Neural cell (in vitro differentiated cells): ENCODE measurements at regions not wholly inside any gene's neighbourhood (a gene's known extent, or its start where the extent isn't known, plus 50 kb on each side); places are given as distances from the start of the nearest gene placed in this dataset.

Experiments
- H2AFZ ChIP-seq: fragments of 200-600, 300-800 bp; sonication (generic), shearing (Covaris generic); 2 replicates; pipeline ENCODE4 v1.6.0; 2014; ENCODE audit warnings: low read depth, mild to moderate bottlenecking, antibody characterized with exemption, low read length, moderate library complexity
- H3F3A ChIP-seq: fragments of 200-600 bp; shearing (Covaris generic); 2 replicates; pipeline ENCODE4 v1.6.1; 2016; ENCODE audit warnings: mild to moderate bottlenecking, moderate library complexity, mixed read lengths, antibody characterized with exemption, low read length; ENCODE audit not compliant: insufficient read depth, poor library complexity, severe bottlenecking
- H3K27ac ChIP-seq: fragments of 200-600, 300-800 bp; sonication (generic), shearing (Covaris generic); 2 replicates; pipeline ENCODE4 v1.5.1; 2014; ENCODE audit warnings: mild to moderate bottlenecking, low read length, moderate library complexity
- H3K27me3 ChIP-seq: fragments of 300-800, 200-600 bp; sonication (generic), shearing (Covaris generic); 2 replicates; pipeline ENCODE4 v1.6.0; 2014; ENCODE audit warnings: mild to moderate bottlenecking, low read depth, low read length, moderate library complexity; ENCODE audit not compliant: insufficient read depth
- H3K36me3 ChIP-seq: fragments of 300-800, 200-600 bp; sonication (generic), shearing (Covaris generic); 2 replicates; pipeline ENCODE4 v1.5.1; 2014; ENCODE audit warnings: mild to moderate bottlenecking, antibody characterized with exemption, low read length, moderate library complexity; ENCODE audit not compliant: insufficient read depth
- H3K4me2 ChIP-seq: fragments of 300-800, 200-600 bp; sonication (generic), shearing (Covaris generic); 2 replicates; pipeline ENCODE4 v1.6.0; 2014; ENCODE audit warnings: mild to moderate bottlenecking, low read length
- H3K4me3 ChIP-seq: fragments of 300-800, 200-600 bp; sonication (generic), shearing (Covaris generic); 2 replicates; pipeline ENCODE4 v1.5.1; 2014; ENCODE audit warnings: mild to moderate bottlenecking, low read length, moderate library complexity
- H3K79me2 ChIP-seq: fragments of 200-600 bp; shearing (Covaris generic); replicated peaks from 2 replicates; pipeline ENCODE4 v1.6.0; 2014; ENCODE audit warnings: mild to moderate bottlenecking, low read length, moderate library complexity; ENCODE audit not compliant: insufficient read depth
- H3K9ac ChIP-seq: fragments of 300-800, 200-600 bp; sonication (generic), shearing (Covaris generic); 2 replicates; pipeline ENCODE4 v1.6.1; 2016; ENCODE audit warnings: mild to moderate bottlenecking, low read length, mixed read lengths
- H3K9me2 ChIP-seq: fragments of 200-600 bp; shearing (Covaris generic); 2 replicates; pipeline ENCODE4 v1.6.1; 2016; ENCODE audit warnings: mild to moderate bottlenecking, low read length, mixed read lengths; ENCODE audit not compliant: insufficient read depth
- H3K9me3 ChIP-seq: fragments of 200-600, 300-800 bp; sonication (generic), shearing (Covaris generic); 2 replicates; pipeline ENCODE4 v1.6.1; 2016; ENCODE audit warnings: mild to moderate bottlenecking, mixed run types, low read length, moderate library complexity, mixed read lengths
- H4K20me1 ChIP-seq: fragments of 200-600 bp; shearing (Covaris generic); 2 replicates; pipeline ENCODE4 v1.6.1; 2016; ENCODE audit warnings: mild to moderate bottlenecking, mixed run types; ENCODE audit not compliant: insufficient read depth
- EP300 ChIP-seq: fragments of 450-650 bp; conservative IDR thresholded peaks from 2 replicates; pipeline ENCODE4 v1.6.1; 2014; ENCODE audit warnings: antibody characterized with exemption, mild to moderate bottlenecking, moderate library complexity; ENCODE audit not compliant: poor library complexity, severe bottlenecking
- EZH2 ChIP-seq: fragments of 200-600, 300-800 bp; shearing (Covaris generic), sonication (generic); IDR thresholded peaks from 2 replicates; pipeline ENCODE4 v1.6.1; 2014; ENCODE audit warnings: antibody characterized with exemption, low read length, borderline replicate concordance, mild to moderate bottlenecking; ENCODE audit not compliant: insufficient read depth, poor library complexity, severe bottlenecking
- MXI1 ChIP-seq: fragments of 450-650 bp; conservative IDR thresholded peaks from 2 replicates; pipeline ENCODE4 v1.6.1; 2014; ENCODE audit warnings: antibody characterized with exemption, mild to moderate bottlenecking; ENCODE audit not compliant: poor library complexity, severe bottlenecking
- POLR2AphosphoS5 ChIP-seq: IDR thresholded peaks from 2 replicates; pipeline ENCODE4 v1.6.1; 2012
- RAD21 ChIP-seq: fragments of 450-650 bp; conservative IDR thresholded peaks from 2 replicates; pipeline ENCODE4 v1.6.1; 2014; ENCODE audit warnings: antibody characterized with exemption, mild to moderate bottlenecking, moderate library complexity
- SMC3 ChIP-seq: fragments of 450-650 bp; conservative IDR thresholded peaks from 2 replicates; pipeline ENCODE4 v1.6.1; 2014; ENCODE audit warnings: antibody characterized with exemption, mild to moderate bottlenecking, moderate library complexity; ENCODE audit not compliant: poor library complexity
- TAF1 ChIP-seq: IDR thresholded peaks from 2 replicates; pipeline ENCODE4 v1.6.1; 2012; ENCODE audit warnings: low read depth
- TF ChIP-seq, protein P1 (sequence below): fragments of 450-650 bp; IDR thresholded peaks from 2 replicates; pipeline ENCODE4 v1.5.1; 2014; ENCODE audit warnings: antibody characterized with exemption, mild to moderate bottlenecking, moderate library complexity; ENCODE audit not compliant: poor library complexity, severe bottlenecking
- TF ChIP-seq, protein P2 (sequence below): IDR thresholded peaks from 2 replicates; pipeline ENCODE4 v1.6.1; 2012; ENCODE audit warnings: borderline replicate concordance

DNA sequence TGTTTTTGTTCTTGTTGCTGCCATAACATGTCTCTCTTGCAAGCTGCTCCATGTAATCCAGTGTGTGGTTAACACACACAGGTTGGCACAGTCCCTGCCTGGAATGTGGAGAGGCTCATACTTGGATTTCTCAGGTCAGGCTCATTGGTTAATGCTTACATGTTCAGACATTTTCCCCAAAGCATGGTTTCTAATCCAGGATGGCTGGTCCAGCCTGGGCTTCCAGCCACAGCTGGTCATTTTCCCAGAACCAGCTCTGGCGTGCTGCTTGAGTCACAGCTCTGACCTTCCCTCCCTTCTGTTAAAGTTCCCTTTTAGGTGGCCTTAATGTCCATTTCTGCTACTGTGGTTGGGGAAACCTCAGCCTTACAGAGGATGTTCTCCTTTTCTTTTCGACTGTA, 294.3 kb downstream of the TAF11L14 start:
- Histone ChIP-seq H3K27ac (peak overlapping the region; percentile 60), H2AFZ (no peak overlapping the region), H3K4me2 (no peak overlapping the region), H3F3A (peaks cover 3% of the 10 kb centered on the region), H4K20me1 (no peaks in the 10 kb centered on the region), H3K36me3 (peaks cover 4% of the 10 kb centered on the region), H3K9ac (no peak overlapping the region), H3K4me3 (no peak overlapping the region), H3K79me2 (no peaks in the 10 kb centered on the region), H3K27me3 (no peaks in the 10 kb centered on the region), H3K9me3 (no peaks in the 10 kb centered on the region), H3K9me2 (no peaks in the 10 kb centered on the region)
- TF ChIP-seq RAD21: no peak
- peak; percentile 4 for TF ChIP-seq POLR2AphosphoS5

DNA sequence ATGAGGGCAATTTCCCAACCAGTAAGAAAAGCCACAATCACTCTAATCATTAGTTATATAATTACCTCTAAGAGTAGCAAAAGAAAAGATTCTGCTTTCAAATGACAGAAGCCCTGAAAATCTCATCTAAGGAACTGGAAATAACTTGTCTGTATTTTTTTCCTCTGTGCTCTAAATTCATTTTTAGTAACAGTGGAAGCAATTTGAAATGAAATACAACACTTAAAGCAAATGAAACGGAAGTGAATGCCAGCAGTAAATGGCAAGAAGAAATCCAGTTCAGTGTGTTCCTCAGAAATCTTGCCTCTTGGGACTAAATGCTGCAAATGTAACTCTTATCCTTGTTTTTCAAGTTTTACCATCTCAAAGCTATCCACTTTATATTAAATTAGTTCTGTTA, 294.9 kb downstream of the TAF11L14 start:
- H4K20me1 ChIP-seq: no peaks in the 10 kb centered on the region
- no peaks in the 10 kb centered on the region for H3K27me3 ChIP-seq
- TF ChIP-seq, protein P1, sequence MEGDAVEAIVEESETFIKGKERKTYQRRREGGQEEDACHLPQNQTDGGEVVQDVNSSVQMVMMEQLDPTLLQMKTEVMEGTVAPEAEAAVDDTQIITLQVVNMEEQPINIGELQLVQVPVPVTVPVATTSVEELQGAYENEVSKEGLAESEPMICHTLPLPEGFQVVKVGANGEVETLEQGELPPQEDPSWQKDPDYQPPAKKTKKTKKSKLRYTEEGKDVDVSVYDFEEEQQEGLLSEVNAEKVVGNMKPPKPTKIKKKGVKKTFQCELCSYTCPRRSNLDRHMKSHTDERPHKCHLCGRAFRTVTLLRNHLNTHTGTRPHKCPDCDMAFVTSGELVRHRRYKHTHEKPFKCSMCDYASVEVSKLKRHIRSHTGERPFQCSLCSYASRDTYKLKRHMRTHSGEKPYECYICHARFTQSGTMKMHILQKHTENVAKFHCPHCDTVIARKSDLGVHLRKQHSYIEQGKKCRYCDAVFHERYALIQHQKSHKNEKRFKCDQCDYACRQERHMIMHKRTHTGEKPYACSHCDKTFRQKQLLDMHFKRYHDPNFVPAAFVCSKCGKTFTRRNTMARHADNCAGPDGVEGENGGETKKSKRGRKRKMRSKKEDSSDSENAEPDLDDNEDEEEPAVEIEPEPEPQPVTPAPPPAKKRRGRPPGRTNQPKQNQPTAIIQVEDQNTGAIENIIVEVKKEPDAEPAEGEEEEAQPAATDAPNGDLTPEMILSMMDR: no peak
- TF ChIP-seq RAD21: no peak
- no peak for TF ChIP-seq MXI1
- TF ChIP-seq TAF1: no peak
- TF ChIP-seq POLR2AphosphoS5: no peak
- no peak for TF ChIP-seq EP300
- no peaks in the 10 kb centered on the region for H3K79me2 ChIP-seq
- peak overlapping the region; percentile 5 for H3K4me2 ChIP-seq
- H3K9me3 ChIP-seq: no peaks in the 10 kb centered on the region
- H3K36me3 ChIP-seq: peaks cover 4% of the 10 kb centered on the region
- no peak overlapping the region for H3K9ac ChIP-seq
- peaks cover 3% of the 10 kb centered on the region for H3F3A ChIP-seq
- no peak overlapping the region for H3K4me3 ChIP-seq
- peak overlapping the region; percentile 60 for H3K27ac ChIP-seq
- no peak overlapping the region for H2AFZ ChIP-seq
- H3K9me2 ChIP-seq: no peaks in the 10 kb centered on the region

DNA sequence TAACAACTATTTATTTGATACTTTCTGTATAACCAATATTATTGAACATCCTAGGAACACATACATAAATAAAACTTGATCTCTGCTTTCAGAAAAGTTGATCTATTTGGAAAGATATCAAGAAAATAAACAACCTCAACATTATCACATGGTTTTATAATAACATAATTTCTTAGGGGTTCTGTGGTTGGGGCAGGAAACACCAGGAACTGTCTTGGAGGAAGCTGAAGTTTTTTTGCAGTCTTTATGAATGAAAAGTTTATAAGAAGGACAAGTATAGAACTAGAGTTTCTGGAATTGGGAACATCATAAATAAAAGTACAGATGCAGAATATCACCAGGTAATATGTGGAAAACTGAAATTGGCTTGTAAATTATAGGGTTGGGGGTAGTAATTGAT, 296.1 kb downstream of the TAF11L14 start:
- peaks cover 3% of the 10 kb centered on the region for H3F3A ChIP-seq
- no peak overlapping the region for H3K27ac ChIP-seq
- no peak overlapping the region for H3K9ac ChIP-seq
- H3K4me3 ChIP-seq: no peak overlapping the region
- no peak overlapping the region for H3K4me2 ChIP-seq
- H4K20me1 ChIP-seq: no peaks in the 10 kb centered on the region
- H3K9me2 ChIP-seq: no peaks in the 10 kb centered on the region
- peaks cover 4% of the 10 kb centered on the region for H3K36me3 ChIP-seq
- no peaks in the 10 kb centered on the region for H3K9me3 ChIP-seq
- no peaks in the 10 kb centered on the region for H3K79me2 ChIP-seq
- TF ChIP-seq POLR2AphosphoS5: no peak
- TF ChIP-seq EZH2: no peak
- TF ChIP-seq MXI1: no peak
- TF ChIP-seq, protein P2, sequence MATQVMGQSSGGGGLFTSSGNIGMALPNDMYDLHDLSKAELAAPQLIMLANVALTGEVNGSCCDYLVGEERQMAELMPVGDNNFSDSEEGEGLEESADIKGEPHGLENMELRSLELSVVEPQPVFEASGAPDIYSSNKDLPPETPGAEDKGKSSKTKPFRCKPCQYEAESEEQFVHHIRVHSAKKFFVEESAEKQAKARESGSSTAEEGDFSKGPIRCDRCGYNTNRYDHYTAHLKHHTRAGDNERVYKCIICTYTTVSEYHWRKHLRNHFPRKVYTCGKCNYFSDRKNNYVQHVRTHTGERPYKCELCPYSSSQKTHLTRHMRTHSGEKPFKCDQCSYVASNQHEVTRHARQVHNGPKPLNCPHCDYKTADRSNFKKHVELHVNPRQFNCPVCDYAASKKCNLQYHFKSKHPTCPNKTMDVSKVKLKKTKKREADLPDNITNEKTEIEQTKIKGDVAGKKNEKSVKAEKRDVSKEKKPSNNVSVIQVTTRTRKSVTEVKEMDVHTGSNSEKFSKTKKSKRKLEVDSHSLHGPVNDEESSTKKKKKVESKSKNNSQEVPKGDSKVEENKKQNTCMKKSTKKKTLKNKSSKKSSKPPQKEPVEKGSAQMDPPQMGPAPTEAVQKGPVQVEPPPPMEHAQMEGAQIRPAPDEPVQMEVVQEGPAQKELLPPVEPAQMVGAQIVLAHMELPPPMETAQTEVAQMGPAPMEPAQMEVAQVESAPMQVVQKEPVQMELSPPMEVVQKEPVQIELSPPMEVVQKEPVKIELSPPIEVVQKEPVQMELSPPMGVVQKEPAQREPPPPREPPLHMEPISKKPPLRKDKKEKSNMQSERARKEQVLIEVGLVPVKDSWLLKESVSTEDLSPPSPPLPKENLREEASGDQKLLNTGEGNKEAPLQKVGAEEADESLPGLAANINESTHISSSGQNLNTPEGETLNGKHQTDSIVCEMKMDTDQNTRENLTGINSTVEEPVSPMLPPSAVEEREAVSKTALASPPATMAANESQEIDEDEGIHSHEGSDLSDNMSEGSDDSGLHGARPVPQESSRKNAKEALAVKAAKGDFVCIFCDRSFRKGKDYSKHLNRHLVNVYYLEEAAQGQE: no peak
- no peak for TF ChIP-seq SMC3
- TF ChIP-seq RAD21: no peak
- no peak for TF ChIP-seq TAF1
- no peak for TF ChIP-seq EP300
- TF ChIP-seq, protein P1: no peak
- no peak overlapping the region for H2AFZ ChIP-seq
- no peaks in the 10 kb centered on the region for H3K27me3 ChIP-seq
